OCI-LY1 (cell line): ENCODE measurements at regions not wholly inside any gene's neighbourhood (a gene's known extent, or its start where the extent isn't known, plus 50 kb on each side); places are given as distances from the start of the nearest gene placed in this dataset.

Experiments used
- H2AFZ ChIP-seq: fragments of 200-600 bp; sonication (generic), shearing (Covaris generic); 2 replicates; pipeline ENCODE4 v1.6.0; 2014; ENCODE audit warnings: antibody characterized with exemption, mild to moderate bottlenecking, low read length
- H3F3A ChIP-seq: fragments of 200-600 bp; sonication (generic), shearing (Covaris generic); 2 replicates; pipeline ENCODE4 v1.6.0; 2014; ENCODE audit warnings: mild to moderate bottlenecking, antibody characterized with exemption, low read length, moderate library complexity; ENCODE audit not compliant: insufficient read depth
- H3K27ac ChIP-seq: fragments of 200-600 bp; sonication (generic); 2 replicates; pipeline ENCODE4 v1.5.1; 2014; ENCODE audit warnings: low read length, mixed run types, mild to moderate bottlenecking, low read depth; ENCODE audit not compliant: poor library complexity, severe bottlenecking
- H3K27me3 ChIP-seq: fragments of 200-600 bp; sonication (generic); 2 replicates; pipeline ENCODE4 v1.6.0; 2014; ENCODE audit warnings: antibody characterized with exemption, mild to moderate bottlenecking, low read length, moderate library complexity; ENCODE audit not compliant: insufficient read depth
- H3K36me3 ChIP-seq: fragments of 200-600 bp; sonication (generic); 2 replicates; pipeline ENCODE4 v1.6.1; 2014; ENCODE audit warnings: mild to moderate bottlenecking, antibody characterized with exemption, low read length, moderate library complexity, mixed read lengths; ENCODE audit not compliant: insufficient read depth
- H3K4me1 ChIP-seq: fragments of 200-600 bp; sonication (generic); 2 replicates; pipeline ENCODE4 v1.5.1; 2014; ENCODE audit warnings: mild to moderate bottlenecking, low read length, moderate library complexity; ENCODE audit not compliant: insufficient read depth, severe bottlenecking
- H3K4me2 ChIP-seq: fragments of 200-600 bp; sonication (generic), shearing (Covaris generic); 2 replicates; pipeline ENCODE4 v1.6.1; 2014; ENCODE audit warnings: low read length
- H3K4me3 ChIP-seq: fragments of 200-600 bp; sonication (generic); 2 replicates; pipeline ENCODE4 v1.5.1; 2014; ENCODE audit warnings: low read length, low read depth, mild to moderate bottlenecking, mixed read lengths; ENCODE audit not compliant: poor library complexity, severe bottlenecking
- H3K79me2 ChIP-seq: fragments of 200-600 bp; shearing (Covaris generic); 2 replicates; pipeline ENCODE4 v1.6.1; 2016; ENCODE audit warnings: mixed run types, low read length, mixed read lengths; ENCODE audit not compliant: insufficient read depth
- H3K9ac ChIP-seq: fragments of 200-600 bp; sonication (generic), shearing (Covaris generic); 2 replicates; pipeline ENCODE4 v1.6.1; 2014; ENCODE audit warnings: mild to moderate bottlenecking, low read length, mixed read lengths
- H3K9me2 ChIP-seq: fragments of 200-600 bp; sonication (generic), shearing (Covaris generic); 2 replicates; pipeline ENCODE4 v1.6.1; 2014; ENCODE audit warnings: low read depth, mild to moderate bottlenecking, low read length, mixed read lengths
- H3K9me3 ChIP-seq: fragments of 200-600 bp; shearing (Covaris generic); 2 replicates; pipeline ENCODE4 v1.6.1; 2014; ENCODE audit warnings: low read length, mixed read lengths
- H4K20me1 ChIP-seq: fragments of 200-600 bp; sonication (generic), shearing (Covaris generic); 2 replicates; pipeline ENCODE4 v1.6.0; 2016; ENCODE audit warnings: mild to moderate bottlenecking, low read length; ENCODE audit not compliant: insufficient read depth
- EZH2 ChIP-seq: fragments of 200-600 bp; sonication (generic), shearing (Covaris generic); IDR thresholded peaks from 2 replicates; pipeline ENCODE4 v1.8.0; 2017; ENCODE audit warnings: borderline replicate concordance, mixed run types, mild to moderate bottlenecking, antibody characterized with exemption, low read length, moderate library complexity, mixed read lengths
- TF ChIP-seq, protein P1 (sequence below): fragments of 200-600 bp; sonication (generic), shearing (Covaris generic); IDR thresholded peaks from 2 replicates; pipeline ENCODE4 v1.5.1; 2017; ENCODE audit warnings: mild to moderate bottlenecking, antibody characterized with exemption, low read length, moderate library complexity, mixed read lengths

DNA sequence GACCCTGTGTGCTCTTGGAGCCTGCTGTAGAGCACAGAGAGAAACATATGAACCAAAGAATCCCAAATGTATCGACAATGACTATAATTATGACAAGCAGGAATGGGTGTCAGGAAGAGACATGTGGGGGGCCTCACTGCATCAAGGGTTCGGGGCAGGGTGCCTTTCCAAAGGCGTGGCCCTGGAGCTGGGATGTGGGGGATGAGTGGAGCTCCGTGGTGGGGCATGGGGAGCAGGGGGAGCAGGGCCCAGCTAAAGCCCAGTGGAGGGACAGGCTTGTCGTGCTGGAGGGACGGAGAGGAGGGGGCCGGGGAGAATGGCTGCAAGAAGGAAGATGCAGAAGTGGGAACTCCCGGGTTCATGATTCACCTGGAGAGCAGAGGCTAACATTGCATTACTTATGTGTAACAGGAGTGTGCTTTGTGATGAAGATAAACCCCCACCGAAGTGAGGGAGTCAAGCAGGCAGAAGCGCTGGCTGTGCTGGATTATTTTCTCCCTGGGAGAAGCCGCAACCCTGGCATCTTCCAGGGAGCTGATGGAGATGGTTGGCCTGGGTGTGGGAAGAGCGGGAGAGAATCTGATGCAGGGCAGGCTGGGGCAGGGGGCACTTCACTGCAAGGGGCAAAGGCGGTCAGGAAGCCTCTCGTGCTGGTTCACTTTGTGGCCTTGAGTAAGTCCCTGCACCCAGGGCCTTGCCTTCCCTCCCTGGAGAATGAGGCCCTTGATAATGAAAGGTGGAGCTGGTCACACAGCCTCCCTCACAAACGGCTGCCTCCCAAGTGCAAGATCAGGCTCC lies 124.6 kb upstream of the RUNX3 start:
- no peak for TF ChIP-seq EZH2
- TF ChIP-seq, protein P1, sequence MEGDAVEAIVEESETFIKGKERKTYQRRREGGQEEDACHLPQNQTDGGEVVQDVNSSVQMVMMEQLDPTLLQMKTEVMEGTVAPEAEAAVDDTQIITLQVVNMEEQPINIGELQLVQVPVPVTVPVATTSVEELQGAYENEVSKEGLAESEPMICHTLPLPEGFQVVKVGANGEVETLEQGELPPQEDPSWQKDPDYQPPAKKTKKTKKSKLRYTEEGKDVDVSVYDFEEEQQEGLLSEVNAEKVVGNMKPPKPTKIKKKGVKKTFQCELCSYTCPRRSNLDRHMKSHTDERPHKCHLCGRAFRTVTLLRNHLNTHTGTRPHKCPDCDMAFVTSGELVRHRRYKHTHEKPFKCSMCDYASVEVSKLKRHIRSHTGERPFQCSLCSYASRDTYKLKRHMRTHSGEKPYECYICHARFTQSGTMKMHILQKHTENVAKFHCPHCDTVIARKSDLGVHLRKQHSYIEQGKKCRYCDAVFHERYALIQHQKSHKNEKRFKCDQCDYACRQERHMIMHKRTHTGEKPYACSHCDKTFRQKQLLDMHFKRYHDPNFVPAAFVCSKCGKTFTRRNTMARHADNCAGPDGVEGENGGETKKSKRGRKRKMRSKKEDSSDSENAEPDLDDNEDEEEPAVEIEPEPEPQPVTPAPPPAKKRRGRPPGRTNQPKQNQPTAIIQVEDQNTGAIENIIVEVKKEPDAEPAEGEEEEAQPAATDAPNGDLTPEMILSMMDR: no peak
- no peaks in the 10 kb centered on the region for H3K9me3 ChIP-seq
- H3K4me3 ChIP-seq: no peak overlapping the region

DNA sequence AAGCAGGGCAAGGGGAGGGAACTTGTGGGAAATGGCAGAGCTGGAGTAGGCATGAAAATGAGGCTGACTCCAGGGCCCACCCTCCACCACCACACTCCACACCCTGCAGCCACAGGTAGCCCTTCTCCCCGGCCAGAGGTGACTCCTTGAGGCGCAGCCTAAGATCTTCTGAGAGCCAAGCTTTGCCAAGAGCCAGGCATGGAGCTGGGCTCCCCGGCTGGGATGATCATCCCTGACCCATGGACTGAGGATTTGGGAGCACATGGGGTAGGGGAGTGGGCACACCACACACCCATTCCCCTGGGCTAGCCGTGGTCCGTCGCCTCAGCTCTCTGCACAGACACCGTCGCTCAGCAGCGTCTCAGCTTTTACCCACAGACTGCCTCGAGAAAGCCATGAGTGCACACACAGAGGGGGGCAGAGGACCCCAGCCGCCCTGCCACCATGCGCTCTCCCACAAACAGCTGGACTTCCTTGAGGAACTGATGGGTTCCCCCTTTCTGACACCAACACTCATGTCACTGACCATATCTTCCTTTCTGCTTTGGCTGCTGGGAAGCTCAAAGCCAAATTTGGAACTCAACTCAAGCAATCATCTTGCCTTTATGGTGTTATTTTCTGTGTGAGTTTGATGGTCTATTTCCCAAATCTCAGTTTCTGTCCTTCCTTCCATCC lies 123.6 kb upstream of the RUNX3 start:
- Histone ChIP-seq H2AFZ (no peak overlapping the region), H3K27me3 (peaks cover 3% of the 10 kb centered on the region; the same call in 1 of the 2 replicates), H3F3A (no peaks in the 10 kb centered on the region), H3K9me3 (no peaks in the 10 kb centered on the region), H3K27ac (no peak overlapping the region), H3K4me3 (no peak overlapping the region), H4K20me1 (no peaks in the 10 kb centered on the region), H3K4me1 (no peaks in the 10 kb centered on the region), H3K9ac (no peak overlapping the region), H3K4me2 (no peak overlapping the region), H3K79me2 (no peaks in the 10 kb centered on the region), H3K9me2 (no peaks in the 10 kb centered on the region), H3K36me3 (no peaks in the 10 kb centered on the region)
- no peak for TF ChIP-seq EZH2

More for the DNA sequence above, 124.6 kb upstream of the RUNX3 start:
- H3K4me2 ChIP-seq: no peak overlapping the region
- H4K20me1 ChIP-seq: no peaks in the 10 kb centered on the region
- H3K27ac ChIP-seq: no peak overlapping the region
- H3K79me2 ChIP-seq: no peaks in the 10 kb centered on the region
- no peaks in the 10 kb centered on the region for H3K9me2 ChIP-seq
- H3K4me1 ChIP-seq: no peaks in the 10 kb centered on the region
- H3F3A ChIP-seq: no peaks in the 10 kb centered on the region
- no peak overlapping the region for H3K9ac ChIP-seq
- no peak overlapping the region for H2AFZ ChIP-seq
- no peaks in the 10 kb centered on the region for H3K36me3 ChIP-seq
- H3K27me3 ChIP-seq: peaks cover 3% of the 10 kb centered on the region; the same call in 1 of the 2 replicates

DNA sequence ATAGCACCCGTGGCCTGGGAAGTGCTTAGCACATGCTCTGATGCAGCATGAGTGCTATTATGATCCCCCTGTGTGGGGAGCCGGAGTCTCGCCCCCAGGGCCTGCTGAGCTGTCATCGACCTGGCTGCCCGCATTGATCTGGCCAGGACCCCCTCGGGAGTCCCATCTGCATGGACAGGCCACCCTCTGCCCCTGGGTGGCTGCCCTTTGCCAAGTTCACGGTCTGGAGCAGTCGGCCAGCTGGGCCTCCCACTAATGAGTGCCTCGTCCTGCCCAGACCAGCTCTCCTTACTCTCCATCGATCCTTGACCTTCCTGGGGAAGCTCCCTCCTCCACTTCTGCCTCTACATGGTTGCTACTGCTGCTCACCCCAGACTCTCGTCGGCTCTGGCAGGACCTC lies 121.8 kb upstream of the RUNX3 start:
- H3K27ac ChIP-seq: no peak overlapping the region
- no peaks in the 10 kb centered on the region for H3K4me1 ChIP-seq
- no peaks in the 10 kb centered on the region for H3K9me2 ChIP-seq
- H3K79me2 ChIP-seq: no peaks in the 10 kb centered on the region
- no peaks in the 10 kb centered on the region for H4K20me1 ChIP-seq
- no peaks in the 10 kb centered on the region for H3F3A ChIP-seq
- no peak overlapping the region for H3K9ac ChIP-seq
- TF ChIP-seq EZH2: no peak
- TF ChIP-seq, protein P1: no peak
- H3K27me3 ChIP-seq: peaks cover 7% of the 10 kb centered on the region; the same call in 1 of the 2 replicates
- H3K36me3 ChIP-seq: no peaks in the 10 kb centered on the region
- no peak overlapping the region for H3K4me2 ChIP-seq
- no peaks in the 10 kb centered on the region for H3K9me3 ChIP-seq
- no peak overlapping the region for H3K4me3 ChIP-seq
- no peak overlapping the region for H2AFZ ChIP-seq
